H1 (cell line): ENCODE measurements at regions not wholly inside any gene's neighbourhood (a gene's known extent, or its start where the extent isn't known, plus 50 kb on each side); places are given as distances from the start of the nearest gene placed in this dataset.

Experiments
- CTCF ChIA-PET: fragments of 300-600 bp; sonication (Branson Sonifier 250); formaldehyde crosslinking; loops from one replicate; lab custom pipeline; 2021; ENCODE audit not compliant: partially characterized antibody; lab: Charles Lee
- POLR2A ChIA-PET: fragments of 300-600 bp; sonication (Branson Sonifier 250); formaldehyde crosslinking; loops from one replicate; lab custom pipeline; 2021; ENCODE audit warnings: inconsistent platforms; ENCODE audit not compliant: partially characterized antibody; lab: Charles Lee
- DNase-seq, 2 experiments: peaks; one replicate each; pipeline versions ENCODE4 v3.0.0 to v3.0.0-alpha.2; 2010 to 2022; ENCODE audit warnings: low spot score in 2 of 2, low read depth in 1 of 2, mixed read lengths in 1 of 2
- FAIRE-seq: peaks from 2 replicates; lab custom pipeline; 2011; peaks lifted over from hg19 to GRCh38; lab: Jason Lieb, UNC
- H2AFZ ChIP-seq: 2 replicates; pipeline ENCODE4 v1.8.1; 2012; ENCODE audit warnings: low read length, inconsistent platforms
- H2AK5ac ChIP-seq: 2 replicates; pipeline ENCODE4 v1.6.1; 2013; ENCODE audit warnings: low read depth, low read length
- H2BK120ac ChIP-seq: replicated peaks from 2 replicates; pipeline ENCODE3; 2013; ENCODE audit warnings: low read depth, low read length, inconsistent platforms
- H2BK12ac ChIP-seq: 2 replicates; pipeline ENCODE4 v1.6.1; 2013; ENCODE audit warnings: low read depth, low read length
- H2BK15ac ChIP-seq: 2 replicates; pipeline ENCODE4 v1.6.1; 2013; ENCODE audit warnings: low read length
- H2BK20ac ChIP-seq: 2 replicates; pipeline ENCODE4 v1.6.1; 2013; ENCODE audit warnings: low read length
- H2BK5ac ChIP-seq: 2 replicates; pipeline ENCODE4 v1.6.1; 2013; ENCODE audit warnings: low read depth, low read length
- H3K14ac ChIP-seq: 2 replicates; pipeline ENCODE4 v1.6.1; 2013; ENCODE audit warnings: inconsistent platforms; ENCODE audit not compliant: insufficient read length
- H3K18ac ChIP-seq: 2 replicates; pipeline ENCODE4 v1.6.1; 2013; ENCODE audit warnings: low read length; ENCODE audit errors: extremely low read depth
- H3K23ac ChIP-seq: 2 replicates; pipeline ENCODE4 v1.6.1; 2013; ENCODE audit warnings: inconsistent platforms; ENCODE audit not compliant: insufficient read length
- H3K23me2 ChIP-seq: 2 replicates; pipeline ENCODE4 v1.6.1; 2013; ENCODE audit warnings: low read depth, low read length
- H3K27ac ChIP-seq: 2 replicates; pipeline ENCODE4 v1.6.1; 2011; ENCODE audit warnings: low read depth, low read length, inconsistent platforms
- H3K27me3 ChIP-seq, 4 experiments: replicated peaks in 1 of 4; 1 replicate in 1 of 4; 2 replicates in 3 of 4; pipeline versions ENCODE4 v1.6.1 to v1.8.1; 2011 to 2013; ENCODE audit warnings: low read length in 3 of 4, mild to moderate bottlenecking in 3 of 4, inconsistent platforms in 2 of 4, mixed read lengths in 2 of 4, moderate library complexity in 1 of 4; ENCODE audit not compliant: control insufficient read depth in 3 of 4, insufficient read depth in 3 of 4; ENCODE audit errors: extremely low read depth in 1 of 4
- H3K36me3 ChIP-seq, 4 experiments: 2 replicates each; pipeline versions ENCODE4 v1.6.1 to v1.8.1; 2011 to 2013; ENCODE audit warnings: mild to moderate bottlenecking in 4 of 4, low read length in 3 of 4, moderate library complexity in 2 of 4, control low read depth in 1 of 4, inconsistent platforms in 1 of 4; ENCODE audit not compliant: insufficient read depth in 4 of 4, control insufficient read depth in 2 of 4
- H3K4ac ChIP-seq: replicated peaks from 2 replicates; pipeline ENCODE3; 2013; ENCODE audit warnings: low read length, low read depth, mixed read lengths, inconsistent platforms; ENCODE audit not compliant: insufficient read length
- H3K4me1 ChIP-seq, 4 experiments: replicated peaks in 1 of 4; 1 replicate in 1 of 4; 2 replicates in 3 of 4; pipeline versions ENCODE4 v1.6.1 to v1.8.1; 2011 to 2013; ENCODE audit warnings: low read length in 3 of 4, inconsistent platforms in 2 of 4, mixed read lengths in 1 of 4; ENCODE audit not compliant: insufficient read depth in 4 of 4, control insufficient read depth in 3 of 4
- H3K4me2 ChIP-seq, 2 experiments: 2 replicates each; pipeline versions ENCODE4 v1.6.1 to v1.8.1; 2011 to 2013; ENCODE audit warnings: low read depth in 2 of 2, low read length in 2 of 2, control low read depth in 1 of 2, inconsistent platforms in 1 of 2, mild to moderate bottlenecking in 1 of 2; ENCODE audit not compliant: insufficient read depth in 1 of 2
- H3K4me3 ChIP-seq, 4 experiments: fragments of 200-600, 300-600 bp in 1 of 4; sonication (generic), shearing (Covaris generic), sonication (Bioruptor Twin) in 1 of 4; 2 replicates each; pipeline versions ENCODE4 v1.5.1 to v1.8.1; 2011 to 2016; ENCODE audit warnings: low read length in 4 of 4, low read depth in 3 of 4, control low read depth in 2 of 4, inconsistent platforms in 2 of 4, mild to moderate bottlenecking in 2 of 4, mixed read lengths in 1 of 4, moderate library complexity in 1 of 4; ENCODE audit not compliant: insufficient read depth in 2 of 4; ENCODE audit errors: extremely low read depth in 1 of 4
- H3K56ac ChIP-seq: replicated peaks from 2 replicates; pipeline ENCODE3; 2013; ENCODE audit warnings: low read depth, mild to moderate bottlenecking, mixed read lengths, low read length, inconsistent platforms; ENCODE audit not compliant: insufficient read length
- H3K79me1 ChIP-seq: 2 replicates; pipeline ENCODE4 v1.6.1; 2013; ENCODE audit warnings: low read depth, low read length, control low read depth
- H3K79me2 ChIP-seq, 2 experiments: 2 replicates each; pipeline versions ENCODE4 v1.6.1 to v1.8.1; 2012 to 2013; ENCODE audit warnings: low read length in 2 of 2, mild to moderate bottlenecking in 2 of 2, inconsistent platforms in 1 of 2; ENCODE audit not compliant: insufficient read depth in 2 of 2, control insufficient read depth in 1 of 2
- H3K9ac ChIP-seq, 4 experiments: replicated peaks in 1 of 4; 1 replicate in 1 of 4; 2 replicates in 3 of 4; pipeline versions ENCODE4 v1.6.1 to v1.8.1; 2011 to 2013; ENCODE audit warnings: low read depth in 3 of 4, low read length in 3 of 4, control low read depth in 2 of 4, mild to moderate bottlenecking in 2 of 4, moderate library complexity in 2 of 4, inconsistent platforms in 1 of 4; ENCODE audit errors: extremely low read depth in 1 of 4
- H3K9me3 ChIP-seq, 2 experiments: 2 replicates each; pipeline versions ENCODE4 v1.6.1 to v1.8.1; 2012 to 2013; ENCODE audit warnings: mild to moderate bottlenecking in 2 of 2, moderate library complexity in 2 of 2, control low read depth in 1 of 2, inconsistent platforms in 1 of 2, low read depth in 1 of 2, low read length in 1 of 2, mixed read lengths in 1 of 2; ENCODE audit not compliant: insufficient read depth in 2 of 2
- H4K20me1 ChIP-seq, 2 experiments: replicated peaks in 1 of 2; 2 replicates each; pipeline versions ENCODE3 to v1.8.1; 2011 to 2013; ENCODE audit warnings: inconsistent platforms in 2 of 2, low read length in 2 of 2, mild to moderate bottlenecking in 1 of 2; ENCODE audit not compliant: insufficient read depth in 2 of 2, control insufficient read depth in 1 of 2
- H4K5ac ChIP-seq: 2 replicates; pipeline ENCODE4 v1.6.1; 2013; ENCODE audit warnings: low read length, low read depth, mixed read lengths, inconsistent platforms; ENCODE audit not compliant: insufficient read length
- H4K8ac ChIP-seq: 2 replicates; pipeline ENCODE4 v1.8.0; 2013; ENCODE audit warnings: mild to moderate bottlenecking, moderate library complexity, low read length, inconsistent platforms; ENCODE audit not compliant: insufficient read depth; ENCODE audit errors: extremely low read depth
- H4K91ac ChIP-seq: replicated peaks from 2 replicates; pipeline ENCODE3; 2013; ENCODE audit warnings: low read length, mixed read lengths, inconsistent platforms; ENCODE audit not compliant: insufficient read length
- WGBS, 2 experiments: shearing (Covaris generic) in 1 of 2; methylation state at CpG; one replicate each; pipeline versions ENCODE4 v1.1.6 to v1.1.7; 2013 to 2015; ENCODE audit warnings: low lambda C conversion rate in 2 of 2, mixed read lengths in 2 of 2, inconsistent platforms in 1 of 2, low coverage in 1 of 2, missing lambda C conversion rate in 1 of 2; ENCODE audit not compliant: insufficient replicate concordance in 2 of 2, insufficient coverage in 1 of 2, insufficient read length in 1 of 2; ENCODE audit errors: extremely low coverage in 1 of 2, missing lambda C conversion rate in 1 of 2; 5-methylcytosine and 5-hydroxymethylcytosine counted together

GRCh38 chr6:21791581-21791980 lies 198.0 kb downstream of the SOX4 start:
- H3K14ac ChIP-seq = no peak overlapping the region
- H2BK120ac ChIP-seq = no peak overlapping the region
- no peaks in the 10 kb centered on the region for H3K23me2 ChIP-seq
- H3K4ac ChIP-seq = no peak overlapping the region
- no peak overlapping the region for H3K4me3 ChIP-seq
- H2AK5ac ChIP-seq = no peak overlapping the region
- H4K8ac ChIP-seq = no peak overlapping the region
- no peak overlapping the region for H3K27ac ChIP-seq
- no peaks in the 10 kb centered on the region for H3K9me3 ChIP-seq
- no peaks in the 10 kb centered on the region for H4K20me1 ChIP-seq
- no peak overlapping the region for H3K23ac ChIP-seq
- H3K79me2 ChIP-seq = peaks cover 0 to 63% of the 10 kb centered on the region in 2 experiments; a peak in 3 of 4 replicates
- H4K91ac ChIP-seq = no peak overlapping the region
- ChIA-PET CTCF (no interaction called here), POLR2A (interaction anchor here (0.8 kb wide), 1 partner anchor 16 kb away, joined by 3 read pairs; no protein-coding TSS in a partner anchor)
- no peak overlapping the region for H2AFZ ChIP-seq
- H3K27me3 ChIP-seq = no peaks in the 10 kb centered on the region
- DNase-seq (no peak), FAIRE-seq (no peak)
- no peak overlapping the region for H2BK15ac ChIP-seq
- H3K9ac ChIP-seq = no peak overlapping the region
- no peak overlapping the region for H2BK5ac ChIP-seq
- H2BK20ac ChIP-seq = no peak overlapping the region
- peaks cover 0 to 10% (median 3%) of the 10 kb centered on the region in 4 experiments; a peak in 4 of 8 replicates for H3K36me3 ChIP-seq
- H3K56ac ChIP-seq = no peak overlapping the region
- H3K4me2 ChIP-seq = no peak overlapping the region
- H4K5ac ChIP-seq = no peak overlapping the region
- no peak overlapping the region for H3K18ac ChIP-seq
- 95% methylated on average over 4 of the region's 4 CpGs; no CpG with 5 or more reads in 1 of the 2 experiments for WGBS, 2 experiments
- 0 out of 2 replicates have a peak, but pooled peaks cover under 1% of the 10 kb centered on the region for H3K79me1 ChIP-seq
- H2BK12ac ChIP-seq = no peak overlapping the region
- H3K4me1 ChIP-seq = no peaks in the 10 kb centered on the region
